Epithelial cell of proximal tubule (primary cell): ENCODE measurements at regions not wholly inside any gene's neighbourhood (a gene's known extent, or its start where the extent isn't known, plus 50 kb on each side); places are given as distances from the start of the nearest gene placed in this dataset.

Source experiments
- DNase-seq: peaks from one replicate; pipeline ENCODE4 v3.0.0-alpha.2; 2011; ENCODE audit warnings: low read depth
- H3K4me3 ChIP-seq: 2 replicates; pipeline ENCODE4 v1.5.1; 2011; ENCODE audit warnings: low read depth, mild to moderate bottlenecking, low read length
- CTCF ChIP-seq: conservative IDR thresholded peaks from 2 replicates; pipeline ENCODE4 v1.5.1; 2012; ENCODE audit warnings: low read depth, mild to moderate bottlenecking, low read length

DNA sequence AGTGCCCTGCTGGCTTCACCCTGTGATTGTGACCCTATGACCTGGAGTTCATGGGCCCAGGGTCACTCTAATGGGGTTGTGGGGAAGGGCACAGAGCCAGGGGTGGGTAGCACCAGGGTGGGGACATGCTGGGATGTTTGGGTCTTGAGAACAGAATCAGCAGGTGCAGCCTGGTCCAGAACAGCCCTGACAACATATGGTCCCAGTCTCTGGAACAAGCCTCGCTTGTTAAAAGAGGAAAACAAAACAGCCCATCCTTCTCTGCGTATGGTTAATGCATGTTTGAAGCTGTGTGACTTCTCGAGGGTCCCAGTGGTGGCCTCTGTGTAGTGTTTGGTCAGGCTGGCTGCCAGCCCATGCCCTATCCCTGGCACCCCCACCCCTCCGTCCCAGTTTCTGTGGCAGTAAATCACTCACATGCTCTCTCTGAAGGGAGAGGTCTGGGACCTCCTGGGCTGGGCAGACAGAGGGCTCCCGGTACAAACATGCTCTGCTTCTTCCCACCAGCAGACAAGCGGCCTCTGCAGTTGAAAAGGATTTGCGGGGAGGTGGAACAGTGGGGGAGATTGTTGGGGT is 79.4 kb downstream of the FAM241B start:
- no peak for TF ChIP-seq CTCF
- DNase-seq = no peak
- H3K4me3 ChIP-seq = no peak overlapping the region

DNA sequence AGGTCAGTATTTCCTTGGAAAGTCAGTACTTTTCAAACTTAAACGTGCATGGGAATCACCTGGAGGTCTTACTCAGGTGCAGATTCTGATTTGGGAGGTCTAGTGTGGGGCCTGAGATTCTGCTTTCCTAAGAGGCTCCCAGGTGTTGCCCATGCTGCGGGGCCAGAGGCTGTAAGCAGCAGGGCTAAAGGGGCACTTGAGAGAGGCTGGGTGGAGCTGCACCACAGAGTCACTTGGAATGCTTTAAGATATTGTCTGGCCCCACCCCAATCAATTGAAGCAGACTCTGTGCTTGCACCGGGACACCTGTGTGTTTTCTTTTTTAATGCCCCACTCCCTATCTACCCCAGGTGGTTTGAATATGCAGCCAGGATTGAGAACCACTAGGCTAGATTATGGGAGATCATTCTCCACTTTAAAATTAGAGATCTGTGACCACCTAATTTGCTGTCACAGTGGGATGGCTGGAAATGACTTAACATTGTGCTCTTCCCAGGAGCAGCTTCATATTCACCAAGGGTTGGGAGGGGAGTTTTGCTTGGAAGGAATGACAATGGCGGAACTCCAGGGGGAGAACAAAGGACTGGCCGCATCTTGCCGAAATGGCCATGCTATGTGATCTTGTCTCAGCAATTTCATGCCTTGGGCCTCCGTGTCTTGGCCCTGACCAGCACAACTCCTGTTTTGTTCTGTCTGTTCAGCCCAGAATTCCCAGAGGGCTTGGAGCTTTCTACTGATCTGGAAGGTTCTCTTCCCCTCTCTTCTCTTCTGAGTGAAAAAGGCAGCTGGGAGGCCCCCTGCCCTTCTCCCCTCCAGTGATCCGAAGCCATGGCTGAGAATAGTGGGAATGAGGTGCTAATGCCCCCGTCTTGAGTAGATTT is 80.2 kb downstream of the FAM241B start:
- TF ChIP-seq CTCF = no peak
- DNase-seq = no peak

DNA sequence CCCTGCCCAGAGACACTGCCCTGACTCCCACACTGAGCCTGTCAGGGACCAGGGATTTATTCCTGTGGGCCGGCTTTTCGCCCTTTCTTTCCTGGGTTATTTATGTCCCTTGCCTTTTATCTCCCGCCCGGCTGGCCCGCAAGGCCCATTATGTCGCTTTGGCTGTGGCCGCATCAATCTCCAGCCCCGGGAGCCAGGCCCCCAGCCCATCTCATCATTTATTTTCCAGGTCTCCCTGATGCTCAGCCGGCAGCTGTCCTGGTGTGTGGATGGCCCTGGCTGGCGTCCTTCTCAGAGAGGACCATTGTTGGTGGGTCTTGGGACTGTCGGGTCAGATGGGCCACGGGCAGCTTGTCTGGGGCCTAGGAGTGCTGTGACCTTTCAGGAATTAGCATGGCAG is 82.3 kb downstream of the FAM241B start:
- no peak for TF ChIP-seq CTCF
- H3K4me3 ChIP-seq = no peak overlapping the region
- no peak for DNase-seq

More for the DNA sequence above, 80.2 kb downstream of the FAM241B start:
- H3K4me3 ChIP-seq = no peak overlapping the region

GRCh38 chr10:69714572-69714971 is 84.5 kb downstream of the FAM241B start:
- DNase-seq = no peak
- H3K4me3 ChIP-seq = no peak overlapping the region
- no peak for TF ChIP-seq CTCF

DNA sequence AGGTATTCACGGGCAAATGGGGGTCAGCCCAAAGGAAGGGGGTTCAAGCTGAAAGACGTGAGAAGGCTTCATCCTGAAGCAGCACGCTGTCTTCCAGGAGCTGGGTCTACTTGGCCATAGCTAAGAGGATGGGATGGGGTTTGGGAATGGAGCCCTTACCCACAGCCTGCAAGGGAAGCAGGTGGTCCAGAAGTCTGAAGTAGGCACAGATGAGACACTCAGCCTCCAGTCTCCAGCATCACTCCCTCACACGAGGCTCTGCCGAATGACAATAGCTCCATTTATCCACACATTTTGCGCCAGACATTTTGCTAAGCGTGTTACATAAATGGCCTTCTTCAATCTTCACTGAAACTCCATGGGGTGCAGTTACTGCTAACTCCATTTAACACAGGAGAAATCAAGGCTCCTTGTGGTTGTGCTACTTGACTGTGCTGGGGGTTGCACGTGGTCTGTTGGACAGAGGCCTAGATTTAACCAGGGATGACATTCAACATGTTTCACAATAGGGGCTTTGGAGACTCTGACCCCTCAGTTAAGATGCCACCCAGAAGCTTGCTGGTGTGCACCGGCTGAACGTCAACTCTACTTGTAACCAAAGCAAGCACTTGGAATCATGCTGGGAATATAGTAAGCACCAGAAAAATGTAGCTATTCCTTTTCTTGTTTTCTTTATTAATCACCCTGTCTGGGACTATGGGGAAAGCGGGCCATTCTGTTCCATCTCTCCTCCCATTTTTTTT is 85.3 kb downstream of the FAM241B start:
- no peak for TF ChIP-seq CTCF
- H3K4me3 ChIP-seq = no peak overlapping the region
- no peak for DNase-seq

DNA sequence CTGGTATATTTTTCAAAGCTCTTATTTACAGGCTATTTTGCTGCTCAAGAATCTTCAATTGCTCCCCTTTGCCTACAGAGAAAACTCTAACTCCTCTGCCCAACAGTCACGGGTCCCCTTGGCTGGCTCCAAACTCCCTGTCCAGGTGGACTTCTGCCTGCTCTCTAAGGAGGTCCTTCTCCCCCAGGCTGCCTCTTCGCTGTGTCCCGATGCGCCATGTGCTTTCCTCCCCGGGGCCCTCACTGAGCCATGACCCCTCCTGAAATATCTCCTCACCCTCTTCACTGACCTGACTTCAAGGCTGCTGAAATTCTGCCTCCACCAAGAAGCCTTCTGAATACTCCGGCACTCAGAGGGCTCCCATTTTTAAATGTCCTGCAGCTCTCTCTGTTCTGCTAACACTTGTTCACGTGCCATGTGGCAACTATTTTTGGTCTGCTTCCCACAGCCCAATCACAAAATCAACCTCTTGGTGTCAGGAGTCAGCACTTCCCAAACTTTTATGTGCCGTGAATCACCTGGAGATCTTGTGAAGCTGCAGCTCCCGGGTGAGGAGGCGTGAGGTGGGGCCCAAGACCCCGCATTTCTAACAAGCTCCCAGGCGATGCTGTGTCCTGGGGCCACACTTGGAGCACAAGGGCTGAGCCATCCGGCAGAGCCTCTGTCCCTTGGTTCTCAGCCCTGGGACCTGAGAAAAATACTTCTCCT is 85.7 kb upstream of the COL13A1 start:
- no peak overlapping the region for H3K4me3 ChIP-seq
- TF ChIP-seq CTCF = no peak
- no peak for DNase-seq
